Activated CD4-positive, alpha-beta T cell treated with anti-CD3 and anti-CD28 coated beads for 24 hours (primary cell): ENCODE measurements at regions not wholly inside any gene's neighbourhood (a gene's known extent, or its start where the extent isn't known, plus 50 kb on each side); places are given as distances from the start of the nearest gene placed in this dataset.
"Not testable (repeated sequence)": the region's sequence is repeated elsewhere in the genome, so short reads cannot be mapped to it uniquely, and the experiment has no call there.

Source experiments
- DNase-seq, 2 donors: peaks; one replicate each; pipeline ENCODE4 v3.0.0-alpha.2; 2020; ENCODE audit warnings: low read depth in 2 of 2

DNA sequence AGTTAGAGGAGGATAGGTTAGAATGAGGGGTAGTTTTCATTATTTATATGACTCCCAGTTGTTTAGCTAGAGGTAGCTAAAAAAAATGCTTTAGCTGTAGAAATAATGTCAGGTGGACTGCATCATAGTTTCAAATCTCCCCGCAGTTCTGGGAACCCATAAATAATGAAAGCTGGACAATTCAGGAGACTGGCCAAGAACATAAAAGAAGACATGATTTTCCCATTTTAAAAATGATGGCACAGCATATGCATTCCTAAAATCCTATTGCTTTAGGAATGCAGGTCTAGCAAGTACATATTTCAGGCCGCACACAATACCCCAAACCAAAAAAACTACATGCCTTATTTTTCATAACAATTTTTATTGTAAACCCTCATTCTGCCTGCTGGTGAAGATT lies 143.3 kb downstream of the CTH start:
- no peak for DNase-seq

DNA sequence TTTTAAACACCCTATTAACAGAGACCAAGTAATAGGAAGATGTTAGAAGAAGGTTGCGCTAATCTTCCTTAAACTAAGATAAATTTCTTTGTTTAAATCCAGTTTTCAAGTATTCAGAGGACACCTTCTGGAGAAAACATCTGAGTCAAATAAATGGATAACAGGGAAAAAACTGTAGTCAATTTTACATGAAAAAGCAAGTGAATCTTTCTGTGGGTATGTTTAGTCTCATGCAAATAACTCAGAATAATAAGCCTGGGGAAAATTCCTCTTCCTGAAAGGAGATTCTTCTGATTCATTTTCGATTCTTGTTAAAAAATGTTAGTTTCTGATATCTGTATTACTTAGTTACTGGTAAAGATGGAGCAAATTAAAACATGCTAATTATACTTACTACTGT lies 145.5 kb downstream of the CTH start:
- DNase-seq: no peak

- no peak for DNase-seq
Observed at GRCh38 chr1:70567167-70567566, 156.1 kb downstream of the CTH start.

DNA sequence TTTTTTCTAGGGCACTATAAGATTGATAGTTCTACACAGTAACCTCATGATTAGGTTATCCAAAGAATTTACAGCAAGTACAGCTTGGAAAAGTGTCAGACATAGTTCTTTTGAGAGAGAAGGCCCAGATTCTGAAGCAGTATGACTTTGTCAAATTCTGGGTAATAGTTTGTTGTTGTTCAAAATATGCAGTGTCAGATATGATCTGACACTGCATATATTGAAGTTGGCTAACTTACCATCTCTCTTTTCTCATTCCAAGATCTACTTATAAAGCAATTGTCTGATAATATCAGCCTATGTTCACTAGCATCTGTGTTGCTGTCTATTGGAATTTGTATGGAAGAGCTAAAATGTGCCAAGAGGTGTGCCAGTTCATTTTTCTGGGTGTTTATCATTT lies 160.1 kb downstream of the CTH start:
- DNase-seq: no peak

DNA sequence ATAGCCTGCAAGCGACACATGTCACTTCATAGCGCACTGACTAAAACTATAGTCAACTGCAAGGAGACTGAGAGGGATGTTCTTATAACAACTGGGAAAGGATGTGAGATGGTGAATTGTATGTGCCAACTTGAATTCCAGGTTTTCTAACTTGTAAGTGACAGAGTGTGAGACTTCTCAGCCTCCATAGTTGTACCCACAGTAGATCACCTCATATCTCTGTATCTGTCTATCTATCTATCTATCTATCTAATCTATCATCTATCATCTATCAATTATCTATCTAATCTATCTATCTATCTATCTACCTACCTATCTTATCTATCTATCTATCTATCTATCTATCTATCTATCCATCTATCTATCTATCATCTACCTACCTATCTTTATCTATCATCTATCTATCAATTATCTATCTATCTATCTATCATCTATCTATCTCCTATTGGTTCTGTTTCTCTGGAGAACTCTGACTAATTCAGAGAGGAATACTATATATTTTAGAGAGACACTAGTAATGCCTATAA lies 162.3 kb downstream of the CTH start:
- DNase-seq: no peak

GRCh38 chr1:70581661-70582060 lies 170.6 kb downstream of the CTH start:
- DNase-seq: no peak

DNA sequence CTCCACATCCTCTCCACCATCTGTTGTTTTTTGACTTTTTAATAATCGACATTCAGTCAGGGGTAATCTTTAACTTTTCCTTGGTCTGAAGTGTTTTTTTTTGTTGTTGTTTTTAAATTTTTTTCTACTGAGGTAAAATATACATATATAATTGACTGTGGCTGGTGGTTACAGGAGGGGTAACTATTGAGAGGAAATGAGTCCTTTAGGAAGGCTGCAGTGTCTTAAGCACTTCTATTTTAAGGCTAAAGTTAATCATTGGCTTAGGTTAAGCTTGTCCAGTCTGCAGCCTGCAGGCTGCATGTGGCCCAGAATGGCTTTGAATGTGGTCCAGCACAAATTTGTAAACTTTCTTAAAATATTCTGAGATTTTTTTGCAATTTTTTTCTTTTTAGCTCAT lies 172.5 kb downstream of the CTH start:
- no peak for DNase-seq

DNA sequence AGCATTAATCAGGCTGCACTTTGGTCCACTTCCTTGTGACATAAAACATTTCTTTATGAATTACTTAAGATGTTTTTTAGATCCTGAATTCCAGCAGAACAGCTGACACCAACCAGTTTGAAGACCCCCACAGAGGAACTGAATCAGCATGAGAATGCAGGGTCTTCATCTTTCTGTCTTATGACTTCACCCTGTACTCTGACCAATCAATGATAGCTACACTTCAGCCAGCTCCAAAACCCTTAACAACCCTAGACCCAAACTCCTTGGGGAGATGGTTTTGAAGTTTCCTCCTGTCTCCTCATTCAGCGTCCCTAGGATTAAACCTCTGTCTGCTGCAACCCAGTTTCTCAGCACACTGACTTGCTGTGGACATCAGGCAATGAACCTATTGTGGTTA lies 175.0 kb downstream of the CTH start:
- no peak for DNase-seq

DNA sequence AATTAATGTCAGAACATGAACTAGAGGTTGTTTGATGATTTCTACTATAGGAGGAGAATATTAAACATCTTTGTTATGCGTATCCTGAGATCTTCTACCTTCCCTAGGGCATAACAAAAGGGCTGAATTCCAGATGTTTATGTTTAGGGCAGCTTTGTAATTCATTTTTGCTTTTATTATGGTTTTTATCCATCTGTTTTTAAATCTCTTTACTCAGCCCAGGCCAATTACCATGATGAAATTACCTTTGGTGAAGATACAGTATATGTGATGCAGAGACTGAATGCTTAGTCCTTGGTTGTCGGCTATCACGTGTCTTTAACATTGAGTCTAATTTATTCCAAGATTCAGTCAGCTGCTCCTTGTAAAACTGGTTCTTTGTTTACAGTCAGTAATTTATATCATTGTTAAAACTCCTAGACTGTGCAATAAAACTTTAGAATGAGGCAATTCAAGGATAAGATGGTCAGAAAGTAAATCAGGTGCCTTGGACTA lies 176.9 kb downstream of the CTH start:
- no peak for DNase-seq

GRCh38 chr1:70593551-70593950 lies 182.5 kb downstream of the CTH start:
- DNase-seq: not testable (repeated sequence)

DNA sequence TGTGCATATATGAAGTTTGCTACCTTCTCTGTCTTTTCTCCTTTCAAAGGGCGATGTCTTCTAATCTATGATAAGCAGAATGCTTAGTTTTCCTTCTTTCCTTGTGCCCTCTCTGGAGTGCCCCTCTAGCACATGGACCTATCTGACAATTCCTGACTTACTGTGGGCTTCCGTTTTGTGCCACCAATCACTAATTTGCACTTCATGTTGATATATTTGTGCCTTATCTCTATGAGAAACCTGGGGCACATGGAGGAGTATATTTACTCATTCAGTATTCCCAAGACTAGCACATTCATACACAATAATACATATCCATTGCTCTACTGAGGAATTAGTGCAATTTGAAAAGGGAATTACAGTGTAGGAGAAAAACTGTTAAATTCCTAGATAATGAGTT lies 197.7 kb downstream of the CTH start:
- no peak for DNase-seq

GRCh38 chr1:70610164-70610563 lies 199.1 kb downstream of the CTH start:
- DNase-seq: not testable (repeated sequence)

GRCh38 chr1:70616946-70617345 lies 205.9 kb downstream of the CTH start:
- DNase-seq: no peak

DNA sequence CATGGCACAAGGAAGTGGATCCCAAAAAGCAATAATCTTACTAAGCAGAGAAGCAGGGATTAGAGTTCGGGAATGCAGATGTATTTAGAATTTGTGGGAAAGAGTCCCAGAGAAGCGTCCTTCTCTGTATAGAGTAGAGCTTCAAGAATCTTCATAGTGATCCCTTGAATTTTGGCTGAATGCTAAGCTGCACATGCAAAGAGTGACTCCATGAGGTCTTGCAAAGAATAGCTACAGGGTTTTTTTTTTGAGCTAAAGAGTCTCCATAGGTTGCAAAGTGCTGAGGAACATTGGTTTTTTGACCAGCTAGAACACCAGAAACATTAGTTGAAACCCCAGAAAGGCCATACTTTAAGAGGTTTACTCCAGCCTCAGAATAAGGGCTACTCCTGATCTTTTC lies 206.7 kb downstream of the CTH start:
- no peak for DNase-seq

DNA sequence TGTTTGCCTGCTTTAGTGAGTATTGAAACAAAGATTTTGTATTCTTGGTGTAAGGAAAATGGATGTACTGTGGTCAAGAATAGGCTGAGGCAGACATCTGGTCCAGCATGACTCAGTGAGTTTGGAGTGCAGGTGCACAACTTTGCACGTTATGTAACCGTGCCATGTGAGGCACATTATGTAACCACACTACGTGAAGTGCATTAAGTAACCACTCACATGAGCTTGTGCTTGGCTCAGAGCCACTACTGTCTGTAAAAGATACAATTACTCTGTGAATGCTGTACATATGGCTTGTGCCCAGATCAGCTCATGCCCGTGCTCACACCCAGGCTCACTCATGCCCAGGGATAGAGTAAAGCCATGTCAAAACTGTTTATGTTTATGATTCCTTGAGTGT lies 216.8 kb downstream of the CTH start:
- DNase-seq: no peak

DNA sequence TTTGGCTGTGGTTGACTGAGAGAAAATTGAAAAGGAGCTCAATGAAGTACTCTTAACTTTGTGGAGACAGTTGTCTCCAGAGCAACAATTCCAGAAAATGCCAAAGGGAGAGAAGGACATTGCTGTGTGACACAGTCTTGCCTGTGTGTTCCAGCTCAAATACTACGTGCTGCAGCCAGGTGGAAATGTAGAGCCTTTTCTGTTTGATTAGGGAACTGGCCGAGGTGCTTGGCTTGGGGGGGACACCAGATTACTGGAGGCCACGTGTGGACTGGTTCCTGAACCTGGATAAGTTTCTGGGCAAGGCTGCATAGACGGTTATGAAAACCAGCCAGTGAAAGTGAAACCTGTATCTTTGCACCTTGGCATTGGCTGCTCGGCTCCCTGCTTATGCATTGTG lies 217.9 kb downstream of the CTH start:
- no peak for DNase-seq

DNA sequence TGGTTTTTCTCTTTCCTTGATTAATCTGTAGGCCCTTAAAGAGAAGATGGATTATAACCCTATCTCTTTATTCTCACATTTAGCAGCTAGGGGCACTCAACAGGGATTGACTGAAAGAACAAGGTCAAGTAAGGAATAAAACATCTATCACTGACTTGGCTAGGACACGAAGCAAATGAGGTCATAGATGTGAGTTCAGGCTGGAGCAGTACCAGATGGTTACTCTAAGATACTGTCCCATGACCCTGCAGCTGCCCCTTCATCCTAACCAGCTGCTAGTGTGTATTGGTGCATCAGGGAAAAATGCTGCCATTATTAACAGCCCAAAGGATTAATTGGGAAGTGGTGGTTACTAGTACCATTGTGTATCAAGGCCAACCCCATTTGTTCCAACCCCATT lies 221.9 kb downstream of the CTH start:
- DNase-seq: no peak

GRCh38 chr1:70635868-70636267 lies 224.8 kb downstream of the CTH start:
- no peak for DNase-seq

- DNase-seq: no peak
Observed at GRCh38 chr1:70641868-70642267, 230.8 kb downstream of the CTH start.

GRCh38 chr1:70656361-70656760 lies 245.3 kb downstream of the CTH start:
- DNase-seq: no peak

DNA sequence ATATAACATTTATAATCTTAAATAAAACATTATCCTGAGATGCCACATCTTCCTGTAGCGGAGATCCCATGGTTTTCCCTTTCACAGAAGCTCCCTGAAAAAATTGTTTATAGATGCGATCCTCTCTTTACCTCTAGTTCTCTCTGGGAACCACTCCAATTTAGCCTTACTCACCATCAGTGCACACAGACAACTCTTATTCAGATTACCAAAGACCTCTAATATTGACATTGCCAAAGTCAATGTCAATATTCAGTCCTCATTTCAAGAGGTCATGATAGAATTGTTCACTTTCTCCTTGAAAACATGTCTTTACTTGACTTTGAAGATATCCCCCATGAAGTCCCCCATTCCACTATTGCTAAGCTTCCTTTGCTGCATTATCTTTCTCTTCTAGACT lies 248.8 kb downstream of the CTH start:
- no peak for DNase-seq

DNA sequence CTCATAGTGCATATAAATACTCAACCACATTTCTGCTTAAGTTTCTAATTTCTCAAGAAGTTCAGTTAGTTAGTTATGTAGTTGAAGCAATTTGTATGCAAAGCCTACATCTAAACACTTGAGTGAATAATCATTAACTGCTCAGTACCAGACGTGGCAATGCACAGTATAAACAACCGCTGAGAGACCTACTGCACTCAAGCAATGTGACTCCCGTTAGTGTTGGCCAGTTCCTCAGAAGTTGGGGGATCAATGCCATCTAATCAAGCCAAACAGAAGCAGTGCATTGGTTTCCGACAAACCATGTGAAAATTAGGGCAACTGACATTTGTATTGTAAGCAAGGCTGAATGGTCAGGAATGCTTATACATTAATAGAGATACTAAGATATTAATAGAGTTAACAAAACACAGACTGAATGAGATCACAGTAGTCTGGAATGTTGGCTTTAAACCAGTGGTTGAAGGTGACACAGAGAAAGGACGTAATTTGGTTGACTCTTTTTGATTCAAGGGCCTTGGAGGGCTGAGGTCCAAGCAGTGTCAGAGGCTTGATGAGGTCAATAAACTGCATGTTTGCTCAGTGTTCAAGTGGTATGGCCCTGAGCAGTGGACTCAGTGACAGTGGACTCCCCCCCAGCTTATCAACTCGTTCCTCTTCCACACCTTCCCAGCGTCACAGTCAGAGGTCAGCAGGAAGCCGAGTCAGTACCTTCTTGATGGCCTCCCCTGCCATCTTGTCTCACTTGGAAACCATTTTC lies 255.5 kb downstream of the CTH start:
- DNase-seq: no peak

GRCh38 chr1:70667494-70668170 lies 256.6 kb downstream of the CTH start:
- no peak for DNase-seq
